ENCODE measurements at regions not wholly inside any gene's neighbourhood (a gene's known extent, or its start where the extent isn't known, plus 50 kb on each side); places are given as distances from the start of the nearest gene placed in this dataset.
A peak's percentile ranks its signal among the peaks of the same experiment; 100 is the strongest.

GRCh38 chr5:93099902-93100347 lies 481.1 kb downstream of the NR2F1-AS1 start:
- no peak overlapping the region for H3K4me3 ChIP-seq (ENCODE audit: low read depth, low read length)
- TF ChIP-seq CTCF (IDR thresholded peaks at IDR 0.05; ENCODE audit: low read depth, low read length): no peak
- in situ Hi-C loops (cut with HindIII; ENCODE audit: low sequenced_read_pairs): no loop called here
- no peak for DNase-seq (ENCODE audit: low read depth, low spot score)

GRCh38 chr5:93096561-93096960 lies 484.5 kb downstream of the NR2F1-AS1 start:
- H3K4me3 ChIP-seq (ENCODE audit: low read depth, low read length): no peak overlapping the region
- no peak for DNase-seq (ENCODE audit: low read depth, low spot score)
- in situ Hi-C loops (cut with HindIII; ENCODE audit: low sequenced_read_pairs): no loop called here
- no peak for TF ChIP-seq CTCF (IDR thresholded peaks at IDR 0.05; ENCODE audit: low read depth, low read length)

GRCh38 chr5:93092349-93093105 lies 488.5 kb downstream of the NR2F1-AS1 start:
- peak; percentile 76 for DNase-seq (ENCODE audit: low read depth, low spot score)
- peak; percentile 49 for TF ChIP-seq CTCF (IDR thresholded peaks at IDR 0.05; ENCODE audit: low read depth, low read length)
- in situ Hi-C loops (cut with HindIII; ENCODE audit: low sequenced_read_pairs): no loop called here
- no peak overlapping the region for H3K4me3 ChIP-seq (ENCODE audit: low read depth, low read length)

GRCh38 chr5:93090698-93091097 lies 490.3 kb downstream of the NR2F1-AS1 start:
- TF ChIP-seq CTCF (IDR thresholded peaks at IDR 0.05; ENCODE audit: low read depth, low read length): no peak
- no peak for DNase-seq (ENCODE audit: low read depth, low spot score)
- no peak overlapping the region for H3K4me3 ChIP-seq (ENCODE audit: low read depth, low read length)
- in situ Hi-C loops (cut with HindIII; ENCODE audit: low sequenced_read_pairs): no loop called here

GRCh38 chr5:93088592-93089389 lies 492.2 kb downstream of the NR2F1-AS1 start:
- H3K4me3 ChIP-seq (ENCODE audit: low read depth, low read length): no peak overlapping the region
- in situ Hi-C loops (cut with HindIII; ENCODE audit: low sequenced_read_pairs): no loop called here
- DNase-seq (ENCODE audit: low read depth, low spot score): no peak
- no peak for TF ChIP-seq CTCF (IDR thresholded peaks at IDR 0.05; ENCODE audit: low read depth, low read length)

GRCh38 chr5:93087326-93087725 lies 493.7 kb downstream of the NR2F1-AS1 start:
- no peak for TF ChIP-seq CTCF (IDR thresholded peaks at IDR 0.05; ENCODE audit: low read depth, low read length)

More at GRCh38 chr5:93087326-93087725, 493.7 kb downstream of the NR2F1-AS1 start:
- in situ Hi-C loops (cut with HindIII; ENCODE audit: low sequenced_read_pairs): no loop called here
- H3K4me3 ChIP-seq (ENCODE audit: low read depth, low read length): no peak overlapping the region
- DNase-seq (ENCODE audit: low read depth, low spot score): no peak
